ENCODE measurements at regions not wholly inside any gene's neighbourhood (a gene's known extent, or its start where the extent isn't known, plus 50 kb on each side); places are given as distances from the start of the nearest gene placed in this dataset.

- 86 to 90% methylated on average over 11 of the region's 11 CpGs for WGBS, 2 donors
- TF ChIP-seq CTCF (IDR thresholded peaks at IDR 0.05) (no peak), POLR2A (IDR thresholded peaks at IDR 0.05) (no peak)
- intact Hi-C loops (cut with DNase I; ENCODE audit: low total_unique reads), result no loop called here
- peak in 1 of 2 donors; percentile 75 for DNase-seq (ENCODE audit: low spot score in 2 of 2)
- no peak overlapping the region for H3K4me3 ChIP-seq (ENCODE audit: low read depth, poor library complexity, severe bottlenecking)
These were observed 55.6 kb upstream of the LYVE1 start for GRCh38 chr11:10623797-10624761.

- H3K4me3 ChIP-seq (ENCODE audit: low read depth, poor library complexity, severe bottlenecking), result no peak overlapping the region
- peak in 1 of 2 donors; percentile 84 for DNase-seq (ENCODE audit: low spot score in 2 of 2)
- intact Hi-C loops (cut with DNase I; ENCODE audit: low total_unique reads), result no loop called here
- WGBS, 2 donors, result 69 to 74% methylated on average over 12 of the region's 12 CpGs
- TF ChIP-seq POLR2A (IDR thresholded peaks at IDR 0.05) (no peak), CTCF (IDR thresholded peaks at IDR 0.05) (no peak)
These were observed 54.7 kb upstream of the LYVE1 start for GRCh38 chr11:10622957-10623791.

- WGBS, 2 donors, result 78 to 84% methylated on average over 2 of the region's 2 CpGs
- TF ChIP-seq POLR2A (IDR thresholded peaks at IDR 0.05) (no peak), CTCF (IDR thresholded peaks at IDR 0.05) (no peak)
These were observed 53.6 kb upstream of the LYVE1 start for GRCh38 chr11:10622108-10622507.

GRCh38 chr11:10619131-10619680, 50.7 kb upstream of the LYVE1 start:
- no peak overlapping the region for H3K4me3 ChIP-seq (ENCODE audit: low read depth, poor library complexity, severe bottlenecking)
- intact Hi-C loops (cut with DNase I; ENCODE audit: low total_unique reads), result no loop called here

More at GRCh38 chr11:10622108-10622507, 53.6 kb upstream of the LYVE1 start:
- peak in 1 of 2 donors; percentile 40 for DNase-seq (ENCODE audit: low spot score in 2 of 2)
- H3K4me3 ChIP-seq (ENCODE audit: low read depth, poor library complexity, severe bottlenecking), result no peak overlapping the region
- intact Hi-C loops (cut with DNase I; ENCODE audit: low total_unique reads), result no loop called here

More at GRCh38 chr11:10619131-10619680, 50.7 kb upstream of the LYVE1 start:
- 75 to 77% methylated on average over 2 of the region's 2 CpGs for WGBS, 2 donors
- no peak for DNase-seq (ENCODE audit: low spot score in 2 of 2)
- TF ChIP-seq POLR2A (IDR thresholded peaks at IDR 0.05) (no peak), CTCF (IDR thresholded peaks at IDR 0.05) (no peak)
